ENCODE measurements at regions not wholly inside any gene's neighbourhood (a gene's known extent, or its start where the extent isn't known, plus 50 kb on each side); places are given as distances from the start of the nearest gene placed in this dataset.

DNA sequence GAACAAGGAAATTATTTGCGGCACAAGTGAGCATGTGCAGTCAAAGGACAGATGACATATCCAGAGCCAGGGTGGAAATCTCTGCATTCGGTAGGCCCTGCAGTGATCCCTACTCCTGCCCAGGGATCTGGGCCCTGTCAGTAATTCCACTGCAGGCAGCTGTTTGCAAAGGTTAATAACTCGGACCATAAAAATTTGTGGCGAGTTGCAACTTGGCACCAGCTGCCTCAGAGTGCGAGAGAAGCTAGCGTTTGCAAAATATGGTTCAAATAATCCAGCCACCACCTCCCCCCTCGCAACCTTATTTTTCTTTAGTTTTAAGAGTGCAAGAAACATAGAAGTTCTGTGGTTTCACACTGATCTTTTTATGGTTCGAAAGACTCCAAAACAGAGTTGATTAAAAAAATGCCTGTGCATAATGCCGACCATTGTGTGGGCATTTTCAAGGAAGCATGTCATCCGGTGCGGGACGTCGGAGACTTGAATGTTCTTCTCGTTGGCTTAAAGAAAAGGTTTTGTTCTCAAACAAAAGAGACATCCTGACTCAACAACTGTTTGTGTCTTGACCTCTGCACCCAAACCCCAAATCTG, 224.5 kb downstream of the BCL11B start:
- H3K4me3 ChIP-seq (ENCODE audit: low read depth, low read length) = no peak overlapping the region
- DNase-seq (ENCODE audit: low read depth) = no peak
- TF ChIP-seq, protein P1, sequence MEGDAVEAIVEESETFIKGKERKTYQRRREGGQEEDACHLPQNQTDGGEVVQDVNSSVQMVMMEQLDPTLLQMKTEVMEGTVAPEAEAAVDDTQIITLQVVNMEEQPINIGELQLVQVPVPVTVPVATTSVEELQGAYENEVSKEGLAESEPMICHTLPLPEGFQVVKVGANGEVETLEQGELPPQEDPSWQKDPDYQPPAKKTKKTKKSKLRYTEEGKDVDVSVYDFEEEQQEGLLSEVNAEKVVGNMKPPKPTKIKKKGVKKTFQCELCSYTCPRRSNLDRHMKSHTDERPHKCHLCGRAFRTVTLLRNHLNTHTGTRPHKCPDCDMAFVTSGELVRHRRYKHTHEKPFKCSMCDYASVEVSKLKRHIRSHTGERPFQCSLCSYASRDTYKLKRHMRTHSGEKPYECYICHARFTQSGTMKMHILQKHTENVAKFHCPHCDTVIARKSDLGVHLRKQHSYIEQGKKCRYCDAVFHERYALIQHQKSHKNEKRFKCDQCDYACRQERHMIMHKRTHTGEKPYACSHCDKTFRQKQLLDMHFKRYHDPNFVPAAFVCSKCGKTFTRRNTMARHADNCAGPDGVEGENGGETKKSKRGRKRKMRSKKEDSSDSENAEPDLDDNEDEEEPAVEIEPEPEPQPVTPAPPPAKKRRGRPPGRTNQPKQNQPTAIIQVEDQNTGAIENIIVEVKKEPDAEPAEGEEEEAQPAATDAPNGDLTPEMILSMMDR (conservative IDR thresholded peaks at IDR 0.05; ENCODE audit: low read depth, low read length) = no peak

DNA sequence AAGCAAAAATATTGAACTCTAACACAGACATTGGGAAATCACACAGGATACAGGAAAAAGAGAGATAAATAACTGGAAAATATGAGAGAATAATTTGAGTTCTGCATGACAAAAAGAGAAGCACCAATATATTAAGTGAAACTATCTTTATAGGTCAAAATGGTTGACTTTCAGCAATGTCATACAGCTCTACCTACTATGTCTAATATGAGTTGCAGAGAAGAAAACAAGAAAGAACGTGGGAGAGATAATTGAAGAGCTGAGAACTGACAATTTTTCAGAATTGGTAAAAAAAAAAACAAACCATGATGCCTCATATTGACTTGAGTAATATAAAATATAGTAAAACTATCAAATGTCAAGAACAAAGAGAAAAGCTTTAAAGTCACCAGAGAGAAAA, 221.7 kb downstream of the BCL11B start:
- no peak overlapping the region for H3K4me3 ChIP-seq (ENCODE audit: low read depth, low read length)
- DNase-seq (ENCODE audit: low read depth) = no peak
- TF ChIP-seq, protein P1 (conservative IDR thresholded peaks at IDR 0.05; ENCODE audit: low read depth, low read length) = no peak

DNA sequence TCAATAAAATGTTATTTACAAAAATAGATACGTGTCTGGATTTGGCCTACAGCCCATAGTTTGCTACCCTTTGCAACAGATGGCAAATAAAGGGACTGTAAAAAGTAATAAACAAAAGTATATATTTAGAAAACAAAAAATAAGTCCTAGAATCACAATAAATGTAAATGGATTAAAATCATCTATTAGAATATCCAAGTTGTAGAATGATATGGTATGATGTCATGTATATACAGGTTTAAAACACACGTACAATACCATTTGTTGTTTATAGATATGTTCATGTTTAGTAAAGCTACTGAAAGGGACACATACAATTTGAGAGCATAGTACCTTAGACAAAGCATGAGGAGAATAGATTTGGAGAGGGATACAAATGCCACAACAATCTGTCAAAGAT, 219.5 kb downstream of the BCL11B start:
- TF ChIP-seq, protein P1 (conservative IDR thresholded peaks at IDR 0.05; ENCODE audit: low read depth, low read length) = no peak
- no peak for DNase-seq (ENCODE audit: low read depth)
- no peak overlapping the region for H3K4me3 ChIP-seq (ENCODE audit: low read depth, low read length)

DNA sequence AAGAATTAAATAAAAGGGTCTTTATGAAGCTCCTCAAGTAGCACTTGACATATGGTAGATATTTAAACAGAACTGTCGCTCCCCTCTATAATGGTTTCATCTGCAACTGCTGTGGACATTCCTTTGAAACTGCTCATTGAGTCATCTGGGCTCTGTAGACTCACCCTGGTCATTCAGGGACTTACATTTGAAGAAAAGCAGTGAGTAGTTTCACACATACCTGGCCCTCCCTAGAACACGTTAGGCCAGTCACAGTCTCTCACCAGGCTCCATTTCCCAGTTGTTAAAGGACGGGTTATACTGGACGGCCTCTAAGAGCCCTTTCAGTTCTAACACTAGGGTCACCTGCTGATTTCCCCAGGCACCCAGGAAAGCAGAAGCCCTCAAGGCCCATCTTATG, 217.0 kb downstream of the BCL11B start:
- TF ChIP-seq, protein P1 (conservative IDR thresholded peaks at IDR 0.05; ENCODE audit: low read depth, low read length) = no peak
- H3K4me3 ChIP-seq (ENCODE audit: low read depth, low read length) = no peak overlapping the region
- DNase-seq (ENCODE audit: low read depth) = no peak

DNA sequence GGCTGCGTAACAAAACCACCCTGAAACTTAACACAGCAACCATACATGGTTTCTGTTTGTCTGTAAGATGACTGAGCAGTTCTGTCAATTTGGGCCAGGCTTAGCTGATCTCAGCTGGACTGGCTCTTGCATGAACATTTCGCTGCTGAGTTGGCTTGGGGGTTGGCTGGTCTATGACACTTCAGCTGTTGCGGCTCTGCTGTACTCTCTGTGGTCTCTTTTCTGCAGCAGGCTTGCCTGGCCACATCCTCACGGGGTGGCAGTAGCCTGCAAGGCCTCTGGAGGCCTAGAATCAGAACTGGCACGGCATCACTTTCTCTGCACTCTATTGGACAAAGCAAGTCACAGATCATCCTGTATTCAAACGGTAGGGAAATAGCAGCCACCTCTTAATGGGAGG, 216.2 kb downstream of the BCL11B start:
- H3K4me3 ChIP-seq (ENCODE audit: low read depth, low read length) = no peak overlapping the region
- DNase-seq (ENCODE audit: low read depth) = no peak
- TF ChIP-seq, protein P1 (conservative IDR thresholded peaks at IDR 0.05; ENCODE audit: low read depth, low read length) = no peak

DNA sequence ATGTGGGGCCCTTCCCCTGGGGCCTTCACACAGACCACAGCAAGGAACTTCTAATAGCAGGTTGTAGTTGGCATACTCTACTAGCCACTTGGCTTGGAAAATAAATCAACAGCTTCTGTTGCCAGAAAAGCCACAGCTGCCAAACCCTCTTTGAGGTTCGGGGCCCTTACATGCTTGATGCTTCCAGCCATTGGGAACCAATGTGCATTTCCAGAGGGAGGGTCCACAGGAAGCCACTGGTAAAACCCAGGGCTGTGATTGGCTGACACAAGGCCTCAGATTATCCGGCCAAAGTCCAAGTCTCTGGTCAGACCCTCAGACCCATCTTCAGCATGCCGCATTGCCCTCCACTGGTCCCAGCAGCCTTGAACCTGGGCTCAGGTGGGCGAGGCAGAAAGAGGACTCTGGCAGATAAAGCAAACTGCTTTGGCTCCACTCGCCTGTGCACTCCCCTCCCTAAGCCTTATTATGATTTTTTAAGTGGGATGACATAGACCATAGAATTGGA, 214.4 kb downstream of the BCL11B start:
- TF ChIP-seq, protein P1 (conservative IDR thresholded peaks at IDR 0.05; ENCODE audit: low read depth, low read length) = no peak
- no peak for DNase-seq (ENCODE audit: low read depth)
- no peak overlapping the region for H3K4me3 ChIP-seq (ENCODE audit: low read depth, low read length)

DNA sequence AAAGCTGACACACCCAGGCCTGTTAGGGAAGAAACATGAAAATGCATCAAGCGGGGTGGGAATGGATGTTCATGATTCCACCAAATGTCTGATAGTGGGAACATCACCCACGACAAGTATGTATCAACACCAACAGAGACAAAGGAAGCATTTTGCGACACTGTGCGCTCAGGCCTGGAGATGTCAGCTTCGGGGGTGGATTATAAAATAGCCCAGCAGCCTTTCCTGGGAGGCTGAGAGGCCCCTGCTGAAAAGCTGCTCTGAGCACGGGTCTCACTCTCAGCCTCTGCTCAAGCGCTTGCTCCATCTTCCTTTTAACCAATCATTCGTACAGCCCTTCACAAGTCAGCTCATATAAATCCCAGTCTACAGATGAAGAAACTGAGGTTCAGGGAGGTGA, 213.5 kb downstream of the BCL11B start:
- H3K4me3 ChIP-seq (ENCODE audit: low read depth, low read length) = no peak overlapping the region
- no peak for DNase-seq (ENCODE audit: low read depth)

More for the DNA sequence above, 213.5 kb downstream of the BCL11B start:
- TF ChIP-seq, protein P1 (conservative IDR thresholded peaks at IDR 0.05; ENCODE audit: low read depth, low read length) = no peak

Measured in epithelial cell of proximal tubule (primary cell).